Activated T-cell treated with anti-CD3 and anti-CD28 coated beads, Interleukin-2, amount 50 U/mL, for 72 hours (primary cell): ENCODE measurements at regions not wholly inside any gene's neighbourhood (a gene's known extent, or its start where the extent isn't known, plus 50 kb on each side); places are given as distances from the start of the nearest gene placed in this dataset.

Experiments used
- ATAC-seq, 2 donors: fragments of 150-1000 bp; cut with Tn5 transposase; replicated peaks in 1 of 2; 2 replicates each; pipeline ENCODE4 v1.10.0; 2021; ENCODE audit warnings: moderate library complexity in 2 of 2, mild to moderate bottlenecking in 1 of 2
- DNase-seq, 2 donors: peaks; one replicate each; pipeline ENCODE4 v3.0.0; 2021 to 2022; ENCODE audit warnings: mixed read lengths in 1 of 2
- H3K27ac Mint-ChIP-seq: one replicate; pipeline ENCODE4 v1.8.0; 2022; ENCODE audit warnings: mild to moderate bottlenecking, moderate library complexity, mixed read lengths
- H3K27me3 Mint-ChIP-seq: one replicate; pipeline ENCODE4 v1.8.0; 2022; ENCODE audit warnings: low read depth, mixed read lengths
- H3K36me3 Mint-ChIP-seq, 2 donors: one replicate each; pipeline ENCODE4 v1.8.0; 2022; ENCODE audit warnings: mixed read lengths in 2 of 2, mild to moderate bottlenecking in 1 of 2; ENCODE audit not compliant: insufficient read depth in 2 of 2
- H3K4me1 Mint-ChIP-seq: one replicate; pipeline ENCODE4 v1.8.0; 2022; ENCODE audit warnings: low read depth, mixed read lengths
- H3K4me3 Mint-ChIP-seq, 2 donors: one replicate each; pipeline ENCODE4 v1.8.0; 2022; ENCODE audit warnings: mild to moderate bottlenecking in 2 of 2, mixed read lengths in 2 of 2, moderate library complexity in 2 of 2
- H3K9me3 Mint-ChIP-seq, 2 donors: one replicate each; pipeline ENCODE4 v1.8.0; 2022; ENCODE audit warnings: mixed read lengths in 2 of 2

DNA sequence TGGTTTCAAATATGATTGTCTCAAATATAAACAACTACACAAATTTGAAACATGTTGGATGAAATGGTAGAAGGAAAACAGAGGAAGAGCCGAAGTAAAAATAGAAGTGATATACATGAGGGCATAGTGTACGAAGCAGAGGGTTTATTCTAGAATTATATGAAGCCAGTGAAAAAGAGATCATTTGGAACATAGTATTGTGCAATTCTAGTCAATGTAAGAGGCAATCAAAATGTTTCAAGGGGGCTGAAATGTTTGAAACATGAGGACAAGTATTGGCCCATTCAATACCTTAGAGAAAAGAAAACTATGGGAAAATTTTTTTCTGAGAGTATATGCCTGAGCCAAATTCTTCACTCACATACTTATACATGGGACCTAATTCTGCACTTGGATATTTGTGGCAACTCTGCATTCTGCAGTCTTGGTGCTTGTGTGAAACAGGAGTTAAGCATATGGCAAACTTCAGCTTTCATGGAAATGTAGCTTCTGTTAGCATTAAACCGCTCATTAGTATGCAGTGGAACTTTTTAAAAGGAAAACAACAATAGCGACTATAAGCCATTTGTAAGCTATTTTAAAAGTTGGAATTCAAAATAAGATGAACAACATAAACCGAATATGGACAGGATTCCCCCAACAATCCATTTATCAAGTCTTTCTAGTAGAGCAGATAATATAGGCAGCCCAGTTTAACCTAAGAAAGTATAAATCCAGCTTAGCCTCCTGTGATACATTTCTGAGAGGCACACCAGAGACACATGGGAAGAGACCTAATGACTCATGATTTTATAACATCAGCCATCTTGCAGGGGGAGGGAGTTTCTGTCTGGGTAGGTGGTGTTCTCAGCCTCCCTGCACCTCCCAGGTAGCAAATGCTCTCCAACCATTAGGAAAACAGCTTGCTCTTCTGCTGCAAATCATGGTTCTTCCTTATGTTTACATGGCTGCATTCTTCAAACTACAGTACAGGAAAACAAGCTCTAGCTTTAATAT lies 197.8 kb downstream of the PAX3 start:
- H3K9me3 Mint-ChIP-seq = peaks cover 0 to 2% of the 10 kb centered on the region in 2 donors
- no peak overlapping the region for H3K27ac Mint-ChIP-seq
- peaks cover 7% of the 10 kb centered on the region for H3K27me3 Mint-ChIP-seq
- H3K4me3 Mint-ChIP-seq = no peak overlapping the region
- H3K36me3 Mint-ChIP-seq = no peaks in the 10 kb centered on the region
- DNase-seq (no peak), ATAC-seq (no peak)
- H3K4me1 Mint-ChIP-seq = no peaks in the 10 kb centered on the region

DNA sequence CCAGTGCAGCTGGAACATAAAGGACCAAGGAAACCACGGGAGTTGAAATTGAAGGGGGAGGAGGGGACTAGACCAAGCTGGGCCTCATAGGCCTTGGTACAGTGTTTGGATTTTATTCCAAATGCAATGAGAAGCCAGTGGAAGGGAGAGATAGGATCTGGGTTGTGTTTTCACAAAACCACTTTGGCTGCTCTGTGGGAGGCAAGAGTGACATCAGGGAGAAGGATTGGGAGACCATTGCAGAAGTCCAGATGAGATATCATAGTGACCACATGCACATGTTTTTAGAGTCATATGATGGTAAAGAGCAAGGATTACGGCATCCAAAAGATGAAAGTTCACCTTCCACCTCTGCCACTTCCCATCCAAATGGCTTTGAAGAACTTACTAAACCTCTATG lies 210.2 kb downstream of the PAX3 start:
- H3K27ac Mint-ChIP-seq = no peak overlapping the region
- no peaks in the 10 kb centered on the region for H3K4me1 Mint-ChIP-seq
- peaks cover 3 to 7% of the 10 kb centered on the region in 2 donors for H3K9me3 Mint-ChIP-seq

GRCh38 chr2:222087998-222088397 lies 210.8 kb downstream of the PAX3 start:
- Mint-ChIP-seq H3K4me3 (no peak overlapping the region), H3K27me3 (no peaks in the 10 kb centered on the region), H3K4me1 (no peaks in the 10 kb centered on the region), H3K27ac (no peak overlapping the region), H3K9me3 (peaks cover 3 to 7% of the 10 kb centered on the region in 2 donors), H3K36me3 (no peaks in the 10 kb centered on the region)
- ATAC-seq (no peak), DNase-seq (no peak)

More for the DNA sequence above, 210.2 kb downstream of the PAX3 start:
- ATAC-seq (no peak), DNase-seq (no peak)
- Mint-ChIP-seq H3K27me3 (no peaks in the 10 kb centered on the region), H3K36me3 (no peaks in the 10 kb centered on the region), H3K4me3 (no peak overlapping the region)

DNA sequence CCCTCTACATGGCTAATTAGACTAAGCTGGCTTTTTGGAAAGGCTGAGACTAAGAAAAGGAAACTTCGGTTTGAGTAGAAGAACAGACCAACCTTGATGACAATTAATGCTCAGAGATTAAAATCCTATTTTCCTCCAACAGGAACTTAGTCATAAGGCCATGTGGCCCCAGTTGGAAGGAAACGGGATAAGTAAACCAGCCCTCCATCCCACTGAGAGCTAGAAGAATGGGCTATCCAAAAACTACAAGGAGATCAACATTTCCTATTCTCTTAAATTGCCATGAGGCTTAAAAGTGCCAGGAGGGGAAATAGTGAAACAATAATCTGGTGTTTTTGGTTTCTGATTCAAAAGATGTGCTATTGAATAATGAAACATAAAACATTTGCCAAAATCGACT lies 216.6 kb downstream of the PAX3 start:
- ATAC-seq (no peak), DNase-seq (no peak)
- Mint-ChIP-seq H3K4me1 (no peaks in the 10 kb centered on the region), H3K4me3 (no peak overlapping the region), H3K27ac (no peak overlapping the region), H3K36me3 (no peaks in the 10 kb centered on the region), H3K9me3 (peaks cover 1 to 3% of the 10 kb centered on the region in 2 donors), H3K27me3 (peaks cover 5% of the 10 kb centered on the region)

GRCh38 chr2:222080141-222080540 lies 218.7 kb downstream of the PAX3 start:
- peaks cover 1% of the 10 kb centered on the region in 2 donors for H3K9me3 Mint-ChIP-seq
- no peak for ATAC-seq

DNA sequence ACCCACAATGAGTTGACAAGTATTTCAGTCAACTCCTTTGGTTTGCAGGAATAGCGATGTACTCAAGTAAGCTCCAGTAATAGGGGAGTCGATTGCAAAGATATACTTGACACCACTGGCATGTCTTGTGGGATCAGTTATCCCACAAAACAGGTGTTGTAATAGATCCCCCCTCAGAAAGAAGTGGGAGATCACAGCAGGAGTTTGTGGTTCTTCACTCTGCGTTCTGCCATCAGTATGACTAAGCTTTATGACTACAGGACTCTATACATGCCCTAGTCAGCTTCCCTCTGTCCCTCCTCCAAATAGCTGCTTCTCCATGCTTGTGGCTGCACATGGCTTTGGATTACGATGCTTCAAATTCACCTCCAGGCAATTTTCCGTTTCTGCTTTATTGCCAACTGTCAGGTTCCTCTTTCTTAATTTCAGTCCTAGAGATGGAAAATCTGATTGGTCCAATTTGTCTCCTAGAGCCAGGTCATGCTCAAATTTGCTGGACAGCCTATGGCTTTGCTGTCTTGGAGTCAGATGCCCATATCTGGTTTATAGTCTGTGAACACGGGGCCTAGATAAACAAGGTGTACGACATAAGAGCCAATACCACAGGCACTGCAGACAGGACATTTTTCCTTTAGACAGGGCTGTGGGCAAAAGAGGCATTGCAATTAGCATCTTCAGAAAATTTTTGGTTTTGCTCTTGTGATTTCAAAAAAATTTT lies 221.7 kb downstream of the PAX3 start:
- H3K4me1 Mint-ChIP-seq = no peaks in the 10 kb centered on the region
- DNase-seq = no peak
- no peaks in the 10 kb centered on the region for H3K36me3 Mint-ChIP-seq
- ATAC-seq = no peak
- no peaks in the 10 kb centered on the region for H3K9me3 Mint-ChIP-seq
- no peak overlapping the region for H3K27ac Mint-ChIP-seq
- H3K27me3 Mint-ChIP-seq = peaks cover 5% of the 10 kb centered on the region
- no peak overlapping the region for H3K4me3 Mint-ChIP-seq

More at GRCh38 chr2:222080141-222080540, 218.7 kb downstream of the PAX3 start:
- no peak overlapping the region for H3K4me3 Mint-ChIP-seq
- no peak overlapping the region for H3K27ac Mint-ChIP-seq
- H3K4me1 Mint-ChIP-seq = no peaks in the 10 kb centered on the region
- no peaks in the 10 kb centered on the region for H3K36me3 Mint-ChIP-seq
- no peak for DNase-seq
- peaks cover 5% of the 10 kb centered on the region for H3K27me3 Mint-ChIP-seq

DNA sequence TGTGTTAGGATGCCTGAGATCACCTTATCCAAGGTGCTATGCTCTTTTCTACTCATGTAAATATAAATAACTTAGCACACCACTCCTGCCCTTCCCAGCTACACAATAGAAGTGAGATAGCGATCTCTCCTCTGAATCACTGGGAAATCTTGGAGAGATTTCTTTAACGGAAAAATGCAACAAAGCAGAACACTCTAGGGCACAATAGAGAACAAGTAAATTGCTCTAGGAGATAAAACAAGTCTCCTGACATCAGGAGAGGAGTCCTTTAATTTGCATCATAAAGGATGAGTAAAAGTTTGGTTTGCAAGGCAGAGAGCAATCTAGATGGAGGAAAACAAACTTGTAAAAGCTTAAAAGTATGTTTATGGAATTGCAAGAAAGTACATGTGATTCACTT lies 224.1 kb downstream of the PAX3 start:
- H3K9me3 Mint-ChIP-seq = peaks cover 0 to 1% of the 10 kb centered on the region in 2 donors
- H3K4me3 Mint-ChIP-seq = no peak overlapping the region
- no peak for ATAC-seq
- H3K27ac Mint-ChIP-seq = no peak overlapping the region
- no peaks in the 10 kb centered on the region for H3K4me1 Mint-ChIP-seq
- DNase-seq = no peak
- H3K36me3 Mint-ChIP-seq = no peaks in the 10 kb centered on the region
- H3K27me3 Mint-ChIP-seq = peaks cover 5% of the 10 kb centered on the region

GRCh38 chr2:222071911-222072310 lies 226.9 kb downstream of the PAX3 start:
- H3K9me3 Mint-ChIP-seq = peaks cover 0 to 4% of the 10 kb centered on the region in 2 donors
- no peak overlapping the region for H3K4me3 Mint-ChIP-seq
- no peaks in the 10 kb centered on the region for H3K36me3 Mint-ChIP-seq
- DNase-seq = no peak
- no peaks in the 10 kb centered on the region for H3K4me1 Mint-ChIP-seq
- no peak overlapping the region for H3K27ac Mint-ChIP-seq
- ATAC-seq = no peak
- peaks cover 18% of the 10 kb centered on the region for H3K27me3 Mint-ChIP-seq

GRCh38 chr2:222064286-222064685 lies 234.5 kb downstream of the PAX3 start:
- ATAC-seq = no peak

GRCh38 chr2:222058819-222059445 lies 239.9 kb downstream of the PAX3 start:
- H3K27ac Mint-ChIP-seq = no peak overlapping the region
- no peak overlapping the region for H3K4me3 Mint-ChIP-seq
- H3K36me3 Mint-ChIP-seq = no peaks in the 10 kb centered on the region
- ATAC-seq (no peak), DNase-seq (no peak)
- no peaks in the 10 kb centered on the region for H3K9me3 Mint-ChIP-seq
- H3K27me3 Mint-ChIP-seq = peaks cover 23% of the 10 kb centered on the region
- H3K4me1 Mint-ChIP-seq = no peaks in the 10 kb centered on the region

More at GRCh38 chr2:222064286-222064685, 234.5 kb downstream of the PAX3 start:
- Mint-ChIP-seq H3K4me1 (no peaks in the 10 kb centered on the region), H3K36me3 (no peaks in the 10 kb centered on the region), H3K4me3 (no peak overlapping the region), H3K9me3 (peaks cover 0 to 2% of the 10 kb centered on the region in 2 donors), H3K27ac (no peak overlapping the region), H3K27me3 (peaks cover 32% of the 10 kb centered on the region)
- no peak for DNase-seq

DNA sequence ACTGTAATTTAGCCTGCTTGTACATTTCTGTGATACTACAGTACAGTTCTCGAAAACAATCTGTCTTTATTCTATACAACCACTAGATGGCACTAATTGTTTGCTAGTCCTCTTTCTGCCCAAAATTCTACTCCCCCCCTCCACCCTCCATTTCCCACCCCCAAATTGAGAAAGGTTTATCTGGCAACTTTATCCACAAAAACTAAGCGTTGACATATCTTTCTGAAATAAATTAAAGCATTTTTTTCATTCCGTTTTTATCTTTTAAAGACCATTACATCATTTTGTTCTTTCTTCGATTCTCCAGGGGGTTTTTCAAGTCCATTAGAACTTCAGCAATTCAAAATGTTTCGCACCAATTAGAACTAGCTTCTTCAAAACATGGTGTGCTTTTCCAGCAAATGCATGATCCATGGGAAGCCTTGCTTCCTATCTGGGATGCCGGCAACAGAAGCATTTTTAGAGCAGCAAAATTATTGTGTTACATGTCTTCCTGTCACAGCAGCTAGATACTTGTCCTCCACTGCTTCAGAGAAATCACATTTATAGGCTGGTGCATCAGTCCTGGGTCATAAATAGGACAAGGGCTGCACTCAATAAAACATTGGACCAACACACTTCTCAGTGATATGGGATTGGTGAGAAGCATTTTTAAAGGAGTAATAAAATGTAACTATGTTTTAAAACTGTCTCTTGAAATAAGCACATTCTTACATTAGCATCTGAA lies 241.3 kb downstream of the PAX3 start:
- no peaks in the 10 kb centered on the region for H3K36me3 Mint-ChIP-seq
- DNase-seq = no peak

GRCh38 chr2:222055328-222055727 lies 243.5 kb downstream of the PAX3 start:
- DNase-seq (no peak), ATAC-seq (no peak)
- H3K27me3 Mint-ChIP-seq = peaks cover 37% of the 10 kb centered on the region
- no peak overlapping the region for H3K27ac Mint-ChIP-seq
- no peak overlapping the region for H3K4me3 Mint-ChIP-seq
- H3K4me1 Mint-ChIP-seq = no peaks in the 10 kb centered on the region
- no peaks in the 10 kb centered on the region for H3K36me3 Mint-ChIP-seq
- H3K9me3 Mint-ChIP-seq = no peaks in the 10 kb centered on the region

More for the DNA sequence above, 241.3 kb downstream of the PAX3 start:
- no peak overlapping the region for H3K4me3 Mint-ChIP-seq
- H3K27ac Mint-ChIP-seq = no peak overlapping the region
- peaks cover 38% of the 10 kb centered on the region for H3K27me3 Mint-ChIP-seq
- no peak for ATAC-seq
- H3K9me3 Mint-ChIP-seq = no peaks in the 10 kb centered on the region
- H3K4me1 Mint-ChIP-seq = no peaks in the 10 kb centered on the region
